ENCODE measurements at regions not wholly inside any gene's neighbourhood (a gene's known extent, or its start where the extent isn't known, plus 50 kb on each side); places are given as distances from the start of the nearest gene placed in this dataset.

GRCh38 chr2:38168710-38169480 is 92.9 kb upstream of the CYP1B1 start:
- TF ChIP-seq SMARCC2 (IDR thresholded peaks at IDR 0.05; ENCODE audit: low read depth) = no peak
- TF ChIP-seq TAF7 (tag; IDR thresholded peaks at IDR 0.05) = no peak
- no peak for TF ChIP-seq ZZZ3 (IDR thresholded peaks at IDR 0.05)
- intact Hi-C loops (cut with micrococcal nuclease) = no loop called here
- CTCF ChIA-PET (ENCODE audit: low intra/inter-chr PET ratio) = interaction anchor here (0.8 kb wide), 1 partner anchor 187 kb away, joined by 3 read pairs; no protein-coding TSS in a partner anchor
- H3K4me1 ChIP-seq (replicated peaks in 1 of 2; ENCODE audit: control insufficient read depth in 2 of 2, insufficient read depth in 2 of 2, low read length in 2 of 2) = no peaks in the 10 kb centered on the region
- WGBS (ENCODE audit: insufficient coverage, low coverage, missing lambda C conversion rate) = 0% methylated on average over 5 of the region's 5 CpGs
- H3K4me3 ChIP-seq = no peak overlapping the region
- BruUV-seq (replicated peaks) = no TSS peak
- no peak overlapping the region for H2AFZ ChIP-seq (ENCODE audit: low read depth, low read length)
- no peaks in the 10 kb centered on the region for H3K79me2 ChIP-seq (ENCODE audit: control insufficient read depth, insufficient read depth, low read length)
- FAIRE-seq (no peak), ATAC-seq (no peak), DNase-seq (ENCODE audit: extremely low read depth in 1 of 4, low spot score in 3 of 4) (no peak)
- peaks cover 2 to 8% of the 10 kb centered on the region in 2 experiments; a peak in 4 of 5 replicates for H3K27me3 ChIP-seq (ENCODE audit: control insufficient read depth in 2 of 2, insufficient read depth in 2 of 2, low read length in 2 of 2)
- H3K4me2 ChIP-seq (ENCODE audit: insufficient read depth, low read length) = no peak overlapping the region
- no peaks in the 10 kb centered on the region for H3K9me3 ChIP-seq (replicated peaks; ENCODE audit: control insufficient read depth, insufficient read depth, low read depth, low read length)
- POLR2A ChIA-PET = interaction anchor here (0.8 to 1.0 kb wide), 2 partner anchors 9 to 850 kb away, joined by 3 read pairs; no protein-coding TSS in a partner anchor
- in situ Hi-C loops (cut with MboI) = no loop called here
- H3K36me3 ChIP-seq (ENCODE audit: control insufficient read depth, insufficient read depth, low read length) = no peaks in the 10 kb centered on the region
- H3K27ac ChIP-seq (ENCODE audit: extremely low read depth, low read depth, low read length) = no peak overlapping the region
- H4K20me1 ChIP-seq (replicated peaks; ENCODE audit: control insufficient read depth, insufficient read depth, low read length) = no peaks in the 10 kb centered on the region
- no peak overlapping the region for H3K9ac ChIP-seq (ENCODE audit: insufficient read depth in 1 of 2, low read depth in 2 of 2, low read length in 2 of 2)
- no peaks in the 10 kb centered on the region for H3K9me1 ChIP-seq (ENCODE audit: control insufficient read depth, insufficient read depth, low read length)

GRCh38 chr2:38167968-38168350 is 92.0 kb upstream of the CYP1B1 start:
- TF ChIP-seq ATF6 (CRISPR knock-in tag; IDR thresholded peaks at IDR 0.05) = no peak
- no peaks in the 10 kb centered on the region for H3K9me3 ChIP-seq (replicated peaks; ENCODE audit: control insufficient read depth, insufficient read depth, low read depth, low read length)
- H3K4me2 ChIP-seq (ENCODE audit: insufficient read depth, low read length) = no peak overlapping the region
- intact Hi-C loops (cut with micrococcal nuclease) = no loop called here
- WGBS (ENCODE audit: insufficient coverage, low coverage, missing lambda C conversion rate) = 0% methylated on average over 2 of the region's 2 CpGs
- no peak overlapping the region for H2AFZ ChIP-seq (ENCODE audit: low read depth, low read length)
- H3K4me1 ChIP-seq (replicated peaks in 1 of 2; ENCODE audit: control insufficient read depth in 2 of 2, insufficient read depth in 2 of 2, low read length in 2 of 2) = no peaks in the 10 kb centered on the region
- ATAC-seq (no peak), DNase-seq (ENCODE audit: extremely low read depth in 1 of 4, low spot score in 3 of 4) (no peak), FAIRE-seq (no peak)
- no peaks in the 10 kb centered on the region for H4K20me1 ChIP-seq (replicated peaks; ENCODE audit: control insufficient read depth, insufficient read depth, low read length)
- in situ Hi-C loops (cut with MboI) = no loop called here
- ChIA-PET CTCF (ENCODE audit: low intra/inter-chr PET ratio) (no interaction called here), POLR2A (interaction anchor here (0.8 to 1.0 kb wide), 2 partner anchors 10 to 849 kb away, joined by 3 read pairs; no protein-coding TSS in a partner anchor)
- no peaks in the 10 kb centered on the region for H3K9me1 ChIP-seq (ENCODE audit: control insufficient read depth, insufficient read depth, low read length)
- H3K27ac ChIP-seq (ENCODE audit: extremely low read depth, low read depth, low read length) = no peak overlapping the region
- H3K27me3 ChIP-seq (ENCODE audit: control insufficient read depth in 2 of 2, insufficient read depth in 2 of 2, low read length in 2 of 2) = peaks cover 2 to 11% of the 10 kb centered on the region in 2 experiments; a peak in 3 of 5 replicates
- BruUV-seq (replicated peaks) = no TSS peak
- no peak overlapping the region for H3K4me3 ChIP-seq
- H3K79me2 ChIP-seq (ENCODE audit: control insufficient read depth, insufficient read depth, low read length) = no peaks in the 10 kb centered on the region
- H3K36me3 ChIP-seq (ENCODE audit: control insufficient read depth, insufficient read depth, low read length) = no peaks in the 10 kb centered on the region
- H3K9ac ChIP-seq (ENCODE audit: insufficient read depth in 1 of 2, low read depth in 2 of 2, low read length in 2 of 2) = no peak overlapping the region

Measured in K562 (cell line).